Ovary (tissue), 7 donors: ENCODE measurements at regions not wholly inside any gene's neighbourhood (a gene's known extent, or its start where the extent isn't known, plus 50 kb on each side); places are given as distances from the start of the nearest gene placed in this dataset.

Experiments used
- DNase-seq, 5 donors: peaks; one replicate each; pipeline ENCODE4 v3.0.0-alpha.2; 2019 to 2020
- H3K27ac ChIP-seq, 2 donors: fragments of 200-600 bp; one replicate each; pipeline versions ENCODE4 v1.5.1 to v1.8.0; 2019 to 2022
- H3K27me3 ChIP-seq: fragments of 200-600 bp; one replicate; pipeline ENCODE4 v1.8.0; 2022
- H3K36me3 ChIP-seq: fragments of 200-600 bp; sonication (generic); one replicate; pipeline ENCODE4 v1.5.1; 2019
- H3K4me1 ChIP-seq: one replicate; pipeline ENCODE4 v1.8.1; 2013; ENCODE audit warnings: mild to moderate bottlenecking, moderate library complexity; ENCODE audit not compliant: insufficient read depth
- H3K4me3 ChIP-seq: fragments of 200-600 bp; sonication (generic); one replicate; pipeline ENCODE4 v1.5.1; 2017
- H3K9me3 ChIP-seq, 2 donors: fragments of 200-600 bp in 1 of 2; sonication (generic) in 1 of 2; one replicate each; pipeline versions ENCODE4 v1.5.1 to v1.8.1; 2013 to 2019; ENCODE audit warnings: mild to moderate bottlenecking in 1 of 2, moderate library complexity in 1 of 2
- EP300 ChIP-seq: sonication (generic); formaldehyde crosslinking; IDR thresholded peaks from one replicate; pipeline ENCODE4 v1.6.1; 2017; ENCODE audit warnings: antibody characterized with exemption
- POLR2A ChIP-seq: fragments of 450-650 bp; IDR thresholded peaks from one replicate; pipeline ENCODE4 v1.6.1; 2017; ENCODE audit warnings: antibody characterized with exemption, mild to moderate bottlenecking, moderate library complexity
- WGBS, 3 donors: extraction: QIAGEN DNeasy Blood & Tissue Kit in 1 of 3; methylation state at CpG; one replicate each; pipeline versions ENCODE4 v1.1.5 to v1.1.7; 2013 to 2017; 5-methylcytosine and 5-hydroxymethylcytosine counted together
- intact Hi-C, 4 donors: fragments of 100-400 bp; cut with DNase I; formaldehyde crosslinking; loops; one replicate each; pipeline versions ENCODE4 v1.11.0 to v1.15.1; 2022 to 2023
- TF ChIP-seq, protein P1 (sequence below), 3 donors: fragments of 450-650 bp in 2 of 3; fragments of 200-600 bp in 1 of 3; IDR thresholded peaks; one replicate each; pipeline versions ENCODE4 v1.5.1 to v1.8.0; 2016 to 2022; ENCODE audit warnings: antibody characterized with exemption in 3 of 3, mild to moderate bottlenecking in 1 of 3
- donor health status: DM: no; HTN: no; CAD: no; lungs with moderate emphysema.
- donor health status: DM: no; HTN: no; CAD: no.
- donor health status: Bipolar disorder and iron deficiency.
- donor health status: DM: no; HTN: no; CAD: no.
- donor health status: DM: yes; HTN: yes; CAD: no.

DNA sequence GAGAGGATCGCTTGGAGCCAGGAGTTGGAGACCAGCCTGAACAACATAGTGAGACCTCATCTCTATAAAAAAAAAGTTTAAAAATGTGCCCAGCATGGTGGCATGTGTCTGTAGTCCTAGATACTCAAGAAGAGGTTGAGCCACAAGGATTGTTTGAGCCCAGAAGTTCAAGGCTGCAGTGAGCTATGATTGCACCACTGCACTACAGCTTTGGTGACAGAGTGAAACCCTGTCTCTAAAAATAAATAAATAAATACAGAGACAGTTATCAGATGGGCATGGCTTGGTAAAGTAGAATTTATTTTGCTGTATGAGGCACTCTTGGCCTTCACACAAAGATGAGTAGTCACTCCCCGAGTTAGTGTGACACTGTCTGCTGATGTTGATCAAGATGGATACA, 54.1 kb upstream of the SPRY1 start:
- Histone ChIP-seq H3K27me3 (no peaks in the 10 kb centered on the region), H3K9me3 (no peaks in the 10 kb centered on the region), H3K36me3 (no peaks in the 10 kb centered on the region), H3K4me1 (no peaks in the 10 kb centered on the region), H3K4me3 (no peak overlapping the region), H3K27ac (no peak overlapping the region)
- no peak for DNase-seq
- no peak for TF ChIP-seq POLR2A
- TF ChIP-seq EP300, result no peak
- TF ChIP-seq, protein P1, sequence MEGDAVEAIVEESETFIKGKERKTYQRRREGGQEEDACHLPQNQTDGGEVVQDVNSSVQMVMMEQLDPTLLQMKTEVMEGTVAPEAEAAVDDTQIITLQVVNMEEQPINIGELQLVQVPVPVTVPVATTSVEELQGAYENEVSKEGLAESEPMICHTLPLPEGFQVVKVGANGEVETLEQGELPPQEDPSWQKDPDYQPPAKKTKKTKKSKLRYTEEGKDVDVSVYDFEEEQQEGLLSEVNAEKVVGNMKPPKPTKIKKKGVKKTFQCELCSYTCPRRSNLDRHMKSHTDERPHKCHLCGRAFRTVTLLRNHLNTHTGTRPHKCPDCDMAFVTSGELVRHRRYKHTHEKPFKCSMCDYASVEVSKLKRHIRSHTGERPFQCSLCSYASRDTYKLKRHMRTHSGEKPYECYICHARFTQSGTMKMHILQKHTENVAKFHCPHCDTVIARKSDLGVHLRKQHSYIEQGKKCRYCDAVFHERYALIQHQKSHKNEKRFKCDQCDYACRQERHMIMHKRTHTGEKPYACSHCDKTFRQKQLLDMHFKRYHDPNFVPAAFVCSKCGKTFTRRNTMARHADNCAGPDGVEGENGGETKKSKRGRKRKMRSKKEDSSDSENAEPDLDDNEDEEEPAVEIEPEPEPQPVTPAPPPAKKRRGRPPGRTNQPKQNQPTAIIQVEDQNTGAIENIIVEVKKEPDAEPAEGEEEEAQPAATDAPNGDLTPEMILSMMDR (IDR thresholded peaks at IDR 0.05), result no peak
- intact Hi-C loops, result no loop called here
- WGBS, 3 donors, result 91 to 98% (median 96%) methylated on average over 2 of the region's 2 CpGs

DNA sequence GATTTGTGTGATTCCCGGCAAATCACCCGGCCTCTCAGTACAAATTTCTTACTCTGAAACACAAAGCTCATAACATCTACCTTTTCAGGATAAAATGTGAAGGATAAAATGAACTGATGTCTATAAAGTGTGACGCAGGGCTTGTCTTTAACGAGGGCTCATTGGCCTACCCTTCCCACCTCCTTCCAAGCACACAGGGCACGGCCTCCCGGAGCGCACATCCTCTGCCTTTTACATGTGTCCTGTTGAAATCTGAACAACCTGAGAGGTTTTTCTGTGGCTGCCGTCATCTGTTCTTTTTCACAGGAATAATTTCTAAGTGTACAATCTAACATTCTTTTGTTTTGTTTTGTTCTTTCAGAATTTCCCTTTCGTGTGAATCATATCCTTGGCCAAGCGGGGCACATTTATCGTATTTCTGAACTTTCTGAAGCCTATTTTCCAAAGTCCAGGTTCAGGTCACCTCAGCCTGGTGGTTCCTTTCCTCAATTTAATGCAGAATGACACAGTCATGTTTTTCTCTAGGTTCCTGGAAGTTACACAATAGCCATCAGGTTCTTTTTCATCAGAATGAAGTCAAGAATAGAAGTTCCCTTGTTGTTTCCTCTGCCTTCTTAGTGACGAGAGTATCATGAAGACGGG, 53.1 kb upstream of the SPRY1 start:
- H3K27me3 ChIP-seq, result no peaks in the 10 kb centered on the region
- intact Hi-C loops, result no loop called here
- no peaks in the 10 kb centered on the region for H3K4me1 ChIP-seq
- no peaks in the 10 kb centered on the region for H3K9me3 ChIP-seq
- TF ChIP-seq EP300 (no peak), POLR2A (no peak)
- TF ChIP-seq, protein P1 (IDR thresholded peaks at IDR 0.05), result no peak
- 75 to 77% (median 76%) methylated on average over 13 of the region's 13 CpGs for WGBS, 3 donors
- H3K4me3 ChIP-seq, result no peak overlapping the region
- DNase-seq, result no peak
- no peaks in the 10 kb centered on the region for H3K36me3 ChIP-seq
- no peak overlapping the region for H3K27ac ChIP-seq

DNA sequence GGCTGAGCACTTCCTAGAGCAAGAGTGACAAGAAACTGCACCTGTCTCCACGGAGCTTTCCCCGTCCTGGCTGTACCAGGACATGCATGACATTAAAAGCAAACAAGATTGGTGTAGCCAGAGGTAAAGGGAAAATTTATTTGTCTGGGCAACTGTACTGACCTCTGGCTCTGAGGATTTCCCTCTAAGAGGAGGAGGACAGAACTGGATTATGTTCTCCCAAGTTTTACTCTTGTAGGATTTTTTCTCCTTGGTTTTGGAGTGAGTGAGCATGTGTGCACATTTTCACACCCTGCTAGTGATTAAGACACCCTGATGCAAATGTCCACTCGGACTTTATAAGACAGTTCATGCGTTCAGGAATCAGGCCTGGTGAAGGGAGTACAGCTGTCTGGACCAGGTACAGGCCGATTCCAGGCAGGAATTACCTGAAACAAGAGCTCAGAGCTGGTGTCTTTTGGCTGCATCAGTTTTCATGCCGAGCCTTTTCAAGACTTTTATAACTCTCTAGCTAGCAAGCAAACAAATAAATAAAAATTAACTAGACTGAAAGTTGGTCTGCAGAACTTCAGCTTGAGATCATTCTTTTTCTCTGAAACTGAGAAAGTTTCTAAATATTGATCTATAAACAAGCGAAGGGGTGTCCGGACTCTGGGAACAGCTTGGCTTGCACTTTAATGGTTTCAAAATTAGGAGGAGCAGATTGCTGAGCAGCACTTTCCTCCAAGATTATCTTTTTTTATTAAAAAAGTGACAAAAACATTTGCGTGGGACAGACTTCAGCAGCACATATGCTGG, 51.3 kb upstream of the SPRY1 start:
- 42 to 48% (median 45%) methylated on average over 9 of the region's 9 CpGs for WGBS, 3 donors
- Histone ChIP-seq H3K36me3 (no peaks in the 10 kb centered on the region), H3K4me3 (no peak overlapping the region), H3K9me3 (no peaks in the 10 kb centered on the region), H3K27me3 (no peaks in the 10 kb centered on the region), H3K27ac (no peak overlapping the region), H3K4me1 (no peaks in the 10 kb centered on the region)
- TF ChIP-seq, protein P1 (IDR thresholded peaks at IDR 0.05), result no peak
- TF ChIP-seq EP300, result no peak
- TF ChIP-seq POLR2A, result no peak
- intact Hi-C loops, result no loop called here
- DNase-seq, result no peak

DNA sequence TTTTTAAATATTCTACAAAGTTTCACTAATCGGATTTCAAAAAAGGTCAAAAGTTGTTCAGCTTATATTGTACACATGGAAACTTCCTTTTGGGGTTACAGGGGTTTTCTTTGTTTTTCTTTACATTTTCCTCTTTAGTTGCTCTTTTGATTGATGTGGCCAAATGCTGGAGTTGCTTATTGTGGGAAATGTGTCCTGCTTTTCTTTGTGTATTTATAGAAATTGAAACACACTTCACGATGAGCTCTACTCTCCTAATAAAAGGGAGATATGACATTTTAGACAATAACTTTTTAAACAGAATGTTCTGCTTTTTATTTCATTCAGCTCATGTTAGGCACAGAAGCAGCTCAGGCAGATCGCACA, 50.7 kb upstream of the SPRY1 start:
- H3K4me3 ChIP-seq, result no peak overlapping the region
- H3K27me3 ChIP-seq, result no peaks in the 10 kb centered on the region
- H3K4me1 ChIP-seq, result no peaks in the 10 kb centered on the region
- H3K36me3 ChIP-seq, result no peaks in the 10 kb centered on the region
- no peak overlapping the region for H3K27ac ChIP-seq
- WGBS, 3 donors, result 26 to 32% (median 30%) methylated on average over 3 of the region's 3 CpGs
- H3K9me3 ChIP-seq, result no peaks in the 10 kb centered on the region
- DNase-seq, result no peak
- TF ChIP-seq POLR2A (no peak), EP300 (no peak)
- TF ChIP-seq, protein P1 (IDR thresholded peaks at IDR 0.05), result no peak
- intact Hi-C loops, result no loop called here
